ENCODE measurements at regions not wholly inside any gene's neighbourhood (a gene's known extent, or its start where the extent isn't known, plus 50 kb on each side); places are given as distances from the start of the nearest gene placed in this dataset.

DNA sequence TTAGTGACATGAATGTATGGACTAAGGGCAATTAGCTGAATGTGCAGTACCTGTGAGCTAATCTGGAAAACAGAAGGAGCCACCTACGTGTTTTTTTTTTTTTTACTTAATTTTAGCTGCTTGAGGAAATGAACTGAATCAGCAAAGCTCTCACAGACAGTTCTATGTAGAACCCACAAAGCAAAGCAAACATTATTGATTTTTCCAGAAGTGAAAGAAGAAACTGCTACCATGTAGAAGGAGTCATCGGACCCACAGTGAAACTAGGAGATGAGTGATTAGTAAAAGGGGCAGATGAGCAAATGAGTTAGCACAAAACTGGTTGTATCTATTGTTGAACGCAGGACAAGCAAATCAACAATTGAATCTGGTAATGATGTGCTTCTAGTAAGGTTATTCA is 94.1 kb upstream of the SLC7A1 start:
- H3K4me3 ChIP-seq (ENCODE audit: control insufficient read depth, low read depth, low read length): no peak overlapping the region
- TF ChIP-seq, protein P1, sequence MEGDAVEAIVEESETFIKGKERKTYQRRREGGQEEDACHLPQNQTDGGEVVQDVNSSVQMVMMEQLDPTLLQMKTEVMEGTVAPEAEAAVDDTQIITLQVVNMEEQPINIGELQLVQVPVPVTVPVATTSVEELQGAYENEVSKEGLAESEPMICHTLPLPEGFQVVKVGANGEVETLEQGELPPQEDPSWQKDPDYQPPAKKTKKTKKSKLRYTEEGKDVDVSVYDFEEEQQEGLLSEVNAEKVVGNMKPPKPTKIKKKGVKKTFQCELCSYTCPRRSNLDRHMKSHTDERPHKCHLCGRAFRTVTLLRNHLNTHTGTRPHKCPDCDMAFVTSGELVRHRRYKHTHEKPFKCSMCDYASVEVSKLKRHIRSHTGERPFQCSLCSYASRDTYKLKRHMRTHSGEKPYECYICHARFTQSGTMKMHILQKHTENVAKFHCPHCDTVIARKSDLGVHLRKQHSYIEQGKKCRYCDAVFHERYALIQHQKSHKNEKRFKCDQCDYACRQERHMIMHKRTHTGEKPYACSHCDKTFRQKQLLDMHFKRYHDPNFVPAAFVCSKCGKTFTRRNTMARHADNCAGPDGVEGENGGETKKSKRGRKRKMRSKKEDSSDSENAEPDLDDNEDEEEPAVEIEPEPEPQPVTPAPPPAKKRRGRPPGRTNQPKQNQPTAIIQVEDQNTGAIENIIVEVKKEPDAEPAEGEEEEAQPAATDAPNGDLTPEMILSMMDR (conservative IDR thresholded peaks at IDR 0.05; ENCODE audit: control insufficient read depth, insufficient read depth, low read depth, low read length): no peak
- DNase-seq (ENCODE audit: low read depth): no peak

DNA sequence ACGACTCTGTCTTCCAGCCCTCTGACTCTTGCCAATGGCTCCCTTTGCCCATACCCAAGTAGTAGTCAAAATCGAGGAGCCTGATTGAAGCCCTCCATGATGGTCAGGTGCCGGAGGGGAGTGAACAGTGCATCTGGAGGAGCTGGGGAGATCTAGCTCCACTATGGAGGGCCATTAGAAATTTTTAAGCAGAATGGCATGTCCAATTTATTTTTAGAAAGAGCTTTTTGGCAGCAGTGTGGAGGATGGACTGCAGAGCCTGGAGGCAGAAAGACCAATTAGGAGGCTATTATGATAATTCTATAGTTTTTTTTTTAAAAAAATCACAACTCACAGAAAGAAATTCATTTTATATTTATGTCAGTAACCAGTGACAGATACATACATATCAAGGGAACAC is 92.7 kb upstream of the SLC7A1 start:
- H3K4me3 ChIP-seq (ENCODE audit: control insufficient read depth, low read depth, low read length): no peak overlapping the region
- DNase-seq (ENCODE audit: low read depth): no peak
- TF ChIP-seq, protein P1 (conservative IDR thresholded peaks at IDR 0.05; ENCODE audit: control insufficient read depth, insufficient read depth, low read depth, low read length): no peak

DNA sequence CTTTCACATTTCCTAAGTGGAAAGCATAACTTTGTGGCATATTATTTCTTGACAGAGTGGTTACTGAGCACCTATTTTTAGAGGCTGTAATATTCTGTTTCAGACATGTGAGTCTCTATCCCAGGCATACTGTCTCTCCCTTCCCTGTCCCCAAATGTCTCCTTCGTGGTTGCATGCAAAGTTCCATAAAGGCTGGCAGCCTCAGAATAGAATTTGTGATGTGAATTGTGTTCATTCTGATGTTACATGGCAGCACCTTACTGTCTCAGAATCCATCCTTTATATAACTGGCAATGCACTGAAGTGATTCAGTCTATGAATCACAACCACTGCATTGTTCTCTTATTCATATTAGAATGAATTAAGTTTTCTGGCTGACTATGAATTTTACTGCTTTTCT is 89.0 kb upstream of the SLC7A1 start:
- H3K4me3 ChIP-seq (ENCODE audit: control insufficient read depth, low read depth, low read length): no peak overlapping the region
- peak; percentile 59 for DNase-seq (ENCODE audit: low read depth)
- TF ChIP-seq, protein P1 (conservative IDR thresholded peaks at IDR 0.05; ENCODE audit: control insufficient read depth, insufficient read depth, low read depth, low read length): no peak

DNA sequence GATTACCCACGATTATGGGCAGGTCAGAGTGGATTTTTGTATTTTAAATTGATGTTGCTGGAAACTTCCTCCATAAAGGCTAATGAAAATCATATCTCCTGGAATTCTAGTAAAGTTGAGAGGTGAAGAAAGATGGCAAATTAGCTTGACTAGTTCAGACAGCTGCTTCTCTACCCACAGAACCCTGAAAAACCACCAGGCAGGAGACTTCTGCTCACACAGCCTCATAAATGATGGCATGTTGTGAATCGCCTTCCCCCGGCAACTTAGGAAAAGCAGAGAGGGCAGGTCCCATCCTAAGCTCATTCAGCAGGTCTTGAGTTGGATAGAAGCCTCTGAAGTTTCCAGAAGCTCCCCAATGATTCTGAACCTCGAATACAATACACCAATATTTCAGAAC is 87.6 kb upstream of the SLC7A1 start:
- H3K4me3 ChIP-seq (ENCODE audit: control insufficient read depth, low read depth, low read length): no peak overlapping the region
- no peak for DNase-seq (ENCODE audit: low read depth)
- TF ChIP-seq, protein P1 (conservative IDR thresholded peaks at IDR 0.05; ENCODE audit: control insufficient read depth, insufficient read depth, low read depth, low read length): no peak

DNA sequence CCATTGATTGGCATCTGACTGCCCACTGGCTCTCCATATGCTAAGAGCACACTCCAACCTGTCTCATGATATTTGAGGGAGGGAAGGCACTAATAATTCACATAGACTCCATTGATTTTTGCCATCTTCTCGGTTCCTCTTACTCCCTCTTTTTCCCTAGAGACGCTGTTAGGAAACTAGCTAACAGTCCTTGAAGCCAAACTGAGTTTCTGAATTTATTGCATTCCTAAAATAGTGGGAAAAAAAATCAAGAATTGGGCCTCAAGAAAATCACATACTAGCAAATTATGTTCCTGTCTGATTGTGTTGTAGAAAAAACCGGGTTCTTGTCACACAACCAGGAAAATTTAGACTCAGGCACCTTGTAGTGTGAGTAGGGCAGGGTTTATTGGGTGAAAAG is 86.4 kb upstream of the SLC7A1 start:
- DNase-seq (ENCODE audit: low read depth): peak; percentile 11
- no peak overlapping the region for H3K4me3 ChIP-seq (ENCODE audit: control insufficient read depth, low read depth, low read length)
- TF ChIP-seq, protein P1 (conservative IDR thresholded peaks at IDR 0.05; ENCODE audit: control insufficient read depth, insufficient read depth, low read depth, low read length): no peak

DNA sequence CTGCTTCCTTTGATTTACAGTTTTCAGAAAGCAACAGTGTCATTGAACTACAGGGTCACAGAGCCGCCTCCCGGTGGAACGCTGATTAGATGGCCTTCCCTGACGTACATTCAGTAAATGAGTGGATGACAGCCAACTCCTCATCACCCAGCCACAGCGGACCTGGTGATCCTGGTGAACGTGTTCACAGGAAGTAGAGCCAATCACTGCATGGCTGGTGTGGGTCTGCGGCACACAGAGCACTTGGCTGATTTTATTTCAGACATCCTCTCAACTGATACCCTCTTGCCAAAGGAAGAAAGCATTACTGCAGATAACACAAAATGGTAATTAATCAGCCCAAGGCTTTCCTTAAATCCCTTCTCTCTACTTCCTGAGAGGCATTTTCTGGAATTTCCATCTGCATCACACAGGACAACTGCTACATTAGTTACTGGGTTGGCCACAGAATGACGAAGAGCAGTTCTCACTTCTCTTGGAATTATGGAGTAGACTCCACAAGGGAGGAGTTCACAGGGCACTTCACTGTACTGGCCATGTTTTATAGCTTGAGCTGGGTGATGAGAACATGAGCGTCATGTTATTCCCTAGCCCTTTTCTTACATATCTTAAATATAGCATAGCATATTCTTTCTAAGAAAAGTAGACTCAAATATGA is 84.0 kb upstream of the SLC7A1 start:
- H3K4me3 ChIP-seq (ENCODE audit: control insufficient read depth, low read depth, low read length): no peak overlapping the region

More for the DNA sequence above, 84.0 kb upstream of the SLC7A1 start:
- no peak for DNase-seq (ENCODE audit: low read depth)
- TF ChIP-seq, protein P1 (conservative IDR thresholded peaks at IDR 0.05; ENCODE audit: control insufficient read depth, insufficient read depth, low read depth, low read length): no peak
